ENCODE measurements at regions not wholly inside any gene's neighbourhood (a gene's known extent, or its start where the extent isn't known, plus 50 kb on each side); places are given as distances from the start of the nearest gene placed in this dataset.

DNA sequence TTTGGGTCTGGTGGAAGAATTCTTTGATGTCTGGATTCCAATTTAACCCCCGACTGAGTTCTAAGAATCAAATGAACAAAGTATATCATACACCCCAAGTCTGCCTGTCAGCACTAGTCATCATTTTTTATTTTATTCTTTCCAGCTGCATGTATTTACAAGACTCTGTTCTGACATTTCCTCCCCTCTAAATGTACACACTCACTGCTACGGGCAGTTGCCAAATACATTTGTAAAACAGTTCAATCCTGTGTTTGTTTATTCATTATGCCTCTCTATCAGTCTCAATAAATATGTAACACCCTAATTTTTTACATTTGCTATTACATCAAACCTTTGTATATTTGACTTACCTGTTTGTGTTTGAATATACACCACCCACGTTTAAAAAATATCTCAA lies 422.3 kb upstream of the PSMD7 start:
- H3K27ac ChIP-seq (ENCODE audit: insufficient read depth, low read length) = no peak overlapping the region
- H2AK5ac ChIP-seq (ENCODE audit: low read depth, low read length) = no peak overlapping the region
- 0% methylated on average over 1 of the region's 3 CpGs; no CpG with 5 or more reads in 1 of the 2 experiments for WGBS, 2 experiments (ENCODE audit: extremely low coverage in 2 of 2, insufficient read length in 1 of 2)
- H3K4me3 ChIP-seq (ENCODE audit: insufficient read depth, low read depth, low read length) = no peak overlapping the region
- no peak overlapping the region for H4K8ac ChIP-seq (ENCODE audit: low read depth in 2 of 2, low read length in 2 of 2)
- no peaks in the 10 kb centered on the region for H3K79me1 ChIP-seq (ENCODE audit: low read depth in 1 of 2, low read length in 2 of 2)
- no peak for TF ChIP-seq POLR2A (IDR thresholded peaks at IDR 0.05; ENCODE audit: low read depth, low read length)
- TF ChIP-seq BHLHE40 (IDR thresholded peaks at IDR 0.05; ENCODE audit: low read depth, low read length) = no peak
- TF ChIP-seq, protein P1, sequence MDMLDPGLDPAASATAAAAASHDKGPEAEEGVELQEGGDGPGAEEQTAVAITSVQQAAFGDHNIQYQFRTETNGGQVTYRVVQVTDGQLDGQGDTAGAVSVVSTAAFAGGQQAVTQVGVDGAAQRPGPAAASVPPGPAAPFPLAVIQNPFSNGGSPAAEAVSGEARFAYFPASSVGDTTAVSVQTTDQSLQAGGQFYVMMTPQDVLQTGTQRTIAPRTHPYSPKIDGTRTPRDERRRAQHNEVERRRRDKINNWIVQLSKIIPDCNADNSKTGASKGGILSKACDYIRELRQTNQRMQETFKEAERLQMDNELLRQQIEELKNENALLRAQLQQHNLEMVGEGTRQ (IDR thresholded peaks at IDR 0.05; ENCODE audit: low read depth, low read length) = no peak
- TF ChIP-seq SMC3 (IDR thresholded peaks at IDR 0.05; ENCODE audit: low read depth, low read length) = no peak
- TF ChIP-seq MXI1 (IDR thresholded peaks at IDR 0.05; ENCODE audit: borderline replicate concordance, low read depth, low read length) = no peak
- TF ChIP-seq RAD21 (IDR thresholded peaks at IDR 0.05; ENCODE audit: low read length) = no peak
- TF ChIP-seq, protein P2, sequence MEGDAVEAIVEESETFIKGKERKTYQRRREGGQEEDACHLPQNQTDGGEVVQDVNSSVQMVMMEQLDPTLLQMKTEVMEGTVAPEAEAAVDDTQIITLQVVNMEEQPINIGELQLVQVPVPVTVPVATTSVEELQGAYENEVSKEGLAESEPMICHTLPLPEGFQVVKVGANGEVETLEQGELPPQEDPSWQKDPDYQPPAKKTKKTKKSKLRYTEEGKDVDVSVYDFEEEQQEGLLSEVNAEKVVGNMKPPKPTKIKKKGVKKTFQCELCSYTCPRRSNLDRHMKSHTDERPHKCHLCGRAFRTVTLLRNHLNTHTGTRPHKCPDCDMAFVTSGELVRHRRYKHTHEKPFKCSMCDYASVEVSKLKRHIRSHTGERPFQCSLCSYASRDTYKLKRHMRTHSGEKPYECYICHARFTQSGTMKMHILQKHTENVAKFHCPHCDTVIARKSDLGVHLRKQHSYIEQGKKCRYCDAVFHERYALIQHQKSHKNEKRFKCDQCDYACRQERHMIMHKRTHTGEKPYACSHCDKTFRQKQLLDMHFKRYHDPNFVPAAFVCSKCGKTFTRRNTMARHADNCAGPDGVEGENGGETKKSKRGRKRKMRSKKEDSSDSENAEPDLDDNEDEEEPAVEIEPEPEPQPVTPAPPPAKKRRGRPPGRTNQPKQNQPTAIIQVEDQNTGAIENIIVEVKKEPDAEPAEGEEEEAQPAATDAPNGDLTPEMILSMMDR (conservative IDR thresholded peaks at IDR 0.05; ENCODE audit: low read depth, low read length) = no peak
- TF ChIP-seq FOS (IDR thresholded peaks at IDR 0.05; ENCODE audit: low read depth, low read length) = no peak
- TF ChIP-seq, protein P3, sequence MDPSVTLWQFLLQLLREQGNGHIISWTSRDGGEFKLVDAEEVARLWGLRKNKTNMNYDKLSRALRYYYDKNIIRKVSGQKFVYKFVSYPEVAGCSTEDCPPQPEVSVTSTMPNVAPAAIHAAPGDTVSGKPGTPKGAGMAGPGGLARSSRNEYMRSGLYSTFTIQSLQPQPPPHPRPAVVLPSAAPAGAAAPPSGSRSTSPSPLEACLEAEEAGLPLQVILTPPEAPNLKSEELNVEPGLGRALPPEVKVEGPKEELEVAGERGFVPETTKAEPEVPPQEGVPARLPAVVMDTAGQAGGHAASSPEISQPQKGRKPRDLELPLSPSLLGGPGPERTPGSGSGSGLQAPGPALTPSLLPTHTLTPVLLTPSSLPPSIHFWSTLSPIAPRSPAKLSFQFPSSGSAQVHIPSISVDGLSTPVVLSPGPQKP (IDR thresholded peaks at IDR 0.05; ENCODE audit: borderline replicate concordance, low read depth, low read length) = no peak
- no peak for TF ChIP-seq RFX5 (IDR thresholded peaks at IDR 0.05; ENCODE audit: low read depth, low read length)
- ChIA-PET POLR2A (ENCODE audit: unreplicated experiment) (no interaction called here), CTCF (interaction anchor here (0.7 kb wide), 1 partner anchor 9 kb away, joined by 3 read pairs; no protein-coding TSS in a partner anchor)
- no peak overlapping the region for H2BK5ac ChIP-seq (ENCODE audit: low read depth, low read length, poor library complexity, severe bottlenecking)
- H3K4me1 ChIP-seq (ENCODE audit: control insufficient read depth, insufficient read depth, low read length) = no peaks in the 10 kb centered on the region
- intact Hi-C loops (cut with micrococcal nuclease) (loop anchor here (10.0 kb wide), 2 partner anchors 1040 to 1190 kb away; no protein-coding TSS in a partner anchor), dilution Hi-C loops (cut with HindIII; ENCODE audit: low sequenced_read_pairs, unreplicated experiment) (no loop called here), in situ Hi-C loops (cut with MboI; ENCODE audit: low sequenced_read_pairs) (no loop called here)
- DNase-seq (no peak), ATAC-seq (ENCODE audit: low read depth) (no peak)
- no peak overlapping the region for H3K9ac ChIP-seq (ENCODE audit: low read depth, low read length)
- no peak overlapping the region for H2BK20ac ChIP-seq (ENCODE audit: low read depth, low read length)
- BruUV-seq (replicated peaks) = no TSS peak
- no peak overlapping the region for H2AFZ ChIP-seq (replicated peaks; ENCODE audit: low read length, poor library complexity)
- no peak overlapping the region for H3K4me2 ChIP-seq (ENCODE audit: low read depth, low read length)
- H4K5ac ChIP-seq (ENCODE audit: low read depth, low read length) = no peak overlapping the region
- H3K18ac ChIP-seq (ENCODE audit: low read depth, low read length) = no peak overlapping the region
- no peaks in the 10 kb centered on the region for H4K20me1 ChIP-seq (ENCODE audit: insufficient read depth, low read length)
- H3K36me3 ChIP-seq (ENCODE audit: control insufficient read depth, insufficient read depth, low read length) = no peaks in the 10 kb centered on the region
- no peaks in the 10 kb centered on the region for H3K9me3 ChIP-seq (ENCODE audit: control insufficient read depth, insufficient read depth, low read length)
- no peak overlapping the region for H2BK120ac ChIP-seq (ENCODE audit: low read depth, low read length)
- H3K56ac ChIP-seq (ENCODE audit: extremely low read depth, insufficient read depth, low read length) = no peak overlapping the region
- H3K9me1 ChIP-seq (ENCODE audit: insufficient read depth, low read length) = no peaks in the 10 kb centered on the region
- no peak overlapping the region for H2AK9ac ChIP-seq (replicated peaks; ENCODE audit: low read depth, low read length, poor library complexity)
- H3K23ac ChIP-seq (ENCODE audit: low read depth, low read length) = no peak overlapping the region
- H4K91ac ChIP-seq (ENCODE audit: insufficient read depth, low read depth, low read length) = no peak overlapping the region
- no peak overlapping the region for H3K4ac ChIP-seq (ENCODE audit: low read depth, low read length)
- H3K14ac ChIP-seq (replicated peaks; ENCODE audit: low read depth, low read length) = no peak overlapping the region
- no peaks in the 10 kb centered on the region for H3K27me3 ChIP-seq (ENCODE audit: control insufficient read depth, insufficient read depth, low read length)
- H2BK15ac ChIP-seq (ENCODE audit: low read depth, low read length) = no peak overlapping the region
